Osteoblast (primary cell): ENCODE measurements at regions not wholly inside any gene's neighbourhood (a gene's known extent, or its start where the extent isn't known, plus 50 kb on each side); places are given as distances from the start of the nearest gene placed in this dataset.

Experiments
- DNase-seq: peaks from one replicate; pipeline ENCODE4 v3.0.0; 2011; ENCODE audit warnings: low spot score, mixed read lengths; ENCODE audit not compliant: insufficient read length; ENCODE audit errors: missing footprints
- H2AFZ ChIP-seq: 2 replicates; pipeline ENCODE4 v1.6.0; 2011; ENCODE audit warnings: mild to moderate bottlenecking, low read length
- H3K27ac ChIP-seq: 2 replicates; pipeline ENCODE4 v1.5.1; 2011; ENCODE audit warnings: mild to moderate bottlenecking, low read depth, low read length, moderate library complexity
- H3K27me3 ChIP-seq: 2 replicates; pipeline ENCODE4 v1.6.0; 2012; ENCODE audit warnings: mild to moderate bottlenecking, control low read depth, inconsistent platforms, low read length, moderate library complexity; ENCODE audit not compliant: insufficient read depth
- H3K36me3 ChIP-seq: 2 replicates; pipeline ENCODE4 v1.5.1; 2011; ENCODE audit warnings: mild to moderate bottlenecking, low read length, control low read depth, moderate library complexity; ENCODE audit not compliant: insufficient read depth
- H3K4me1 ChIP-seq: 2 replicates; pipeline ENCODE4 v1.5.1; 2011; ENCODE audit warnings: mild to moderate bottlenecking, low read length, control low read depth, moderate library complexity; ENCODE audit not compliant: insufficient read depth
- H3K4me2 ChIP-seq: 2 replicates; pipeline ENCODE4 v1.6.0; 2011; ENCODE audit warnings: mild to moderate bottlenecking, low read length; ENCODE audit not compliant: insufficient read depth
- H3K4me3 ChIP-seq: fragments of 200-600 bp; sonication (generic); 3 replicates; pipeline ENCODE4 v1.5.1; 2012; ENCODE audit warnings: mild to moderate bottlenecking, low read length, inconsistent platforms; ENCODE audit not compliant: insufficient read depth
- H3K79me2 ChIP-seq: 2 replicates; pipeline ENCODE4 v1.6.0; 2012; ENCODE audit warnings: mild to moderate bottlenecking, low read length, control low read depth, inconsistent platforms; ENCODE audit not compliant: insufficient read depth
- H3K9me3 ChIP-seq: 2 replicates; pipeline ENCODE4 v1.5.1; 2011; ENCODE audit warnings: low read depth, low read length, control low read depth
- H4K20me1 ChIP-seq: 2 replicates; pipeline ENCODE4 v1.6.0; 2012; ENCODE audit warnings: mild to moderate bottlenecking, low read length, control low read depth; ENCODE audit not compliant: insufficient read depth
- TF ChIP-seq, protein P1 (sequence below): IDR thresholded peaks from 2 replicates; pipeline ENCODE4 v1.5.1; 2011; ENCODE audit warnings: mild to moderate bottlenecking, low read depth, low read length, moderate library complexity; ENCODE audit errors: extremely low read depth

DNA sequence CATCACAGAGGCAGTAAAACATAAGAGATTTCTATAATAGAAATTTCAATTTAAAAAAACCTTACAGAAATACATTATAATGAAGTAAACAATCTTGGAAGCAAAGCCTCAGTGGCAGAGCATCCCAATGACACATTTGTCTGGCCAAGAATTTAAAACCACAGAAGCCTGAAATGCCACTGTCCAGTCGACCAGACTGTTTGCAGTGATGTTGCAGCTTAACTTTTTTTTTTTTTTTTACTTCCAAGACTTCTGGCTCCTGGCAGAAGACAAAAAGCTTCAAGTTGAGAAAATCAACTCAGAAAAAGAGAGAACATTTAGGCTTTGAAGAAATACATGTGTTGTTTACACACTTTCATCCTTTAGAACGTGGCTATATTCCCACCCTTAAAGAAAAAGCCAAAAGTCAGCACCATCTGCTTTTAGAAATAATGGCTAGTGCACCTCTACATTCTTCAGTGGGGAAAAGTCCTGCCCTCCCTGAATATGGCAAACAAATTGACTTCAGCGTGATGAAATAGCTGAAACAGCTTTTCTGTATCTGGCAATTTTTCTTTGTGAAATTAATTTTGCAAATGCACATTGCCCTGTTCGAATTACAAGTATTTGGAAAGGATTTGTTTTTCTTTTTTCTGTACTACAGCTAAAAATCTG lies 205.5 kb upstream of the MON1B start:
- H3K36me3 ChIP-seq = no peaks in the 10 kb centered on the region
- no peak overlapping the region for H3K27ac ChIP-seq
- no peak overlapping the region for H3K4me2 ChIP-seq
- TF ChIP-seq, protein P1, sequence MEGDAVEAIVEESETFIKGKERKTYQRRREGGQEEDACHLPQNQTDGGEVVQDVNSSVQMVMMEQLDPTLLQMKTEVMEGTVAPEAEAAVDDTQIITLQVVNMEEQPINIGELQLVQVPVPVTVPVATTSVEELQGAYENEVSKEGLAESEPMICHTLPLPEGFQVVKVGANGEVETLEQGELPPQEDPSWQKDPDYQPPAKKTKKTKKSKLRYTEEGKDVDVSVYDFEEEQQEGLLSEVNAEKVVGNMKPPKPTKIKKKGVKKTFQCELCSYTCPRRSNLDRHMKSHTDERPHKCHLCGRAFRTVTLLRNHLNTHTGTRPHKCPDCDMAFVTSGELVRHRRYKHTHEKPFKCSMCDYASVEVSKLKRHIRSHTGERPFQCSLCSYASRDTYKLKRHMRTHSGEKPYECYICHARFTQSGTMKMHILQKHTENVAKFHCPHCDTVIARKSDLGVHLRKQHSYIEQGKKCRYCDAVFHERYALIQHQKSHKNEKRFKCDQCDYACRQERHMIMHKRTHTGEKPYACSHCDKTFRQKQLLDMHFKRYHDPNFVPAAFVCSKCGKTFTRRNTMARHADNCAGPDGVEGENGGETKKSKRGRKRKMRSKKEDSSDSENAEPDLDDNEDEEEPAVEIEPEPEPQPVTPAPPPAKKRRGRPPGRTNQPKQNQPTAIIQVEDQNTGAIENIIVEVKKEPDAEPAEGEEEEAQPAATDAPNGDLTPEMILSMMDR = no peak
- DNase-seq = no peak
- H3K79me2 ChIP-seq = no peaks in the 10 kb centered on the region
- no peaks in the 10 kb centered on the region for H4K20me1 ChIP-seq
- no peaks in the 10 kb centered on the region for H3K4me1 ChIP-seq
- no peak overlapping the region for H2AFZ ChIP-seq
- H3K9me3 ChIP-seq = no peaks in the 10 kb centered on the region
- no peaks in the 10 kb centered on the region for H3K27me3 ChIP-seq
- H3K4me3 ChIP-seq = no peak overlapping the region

DNA sequence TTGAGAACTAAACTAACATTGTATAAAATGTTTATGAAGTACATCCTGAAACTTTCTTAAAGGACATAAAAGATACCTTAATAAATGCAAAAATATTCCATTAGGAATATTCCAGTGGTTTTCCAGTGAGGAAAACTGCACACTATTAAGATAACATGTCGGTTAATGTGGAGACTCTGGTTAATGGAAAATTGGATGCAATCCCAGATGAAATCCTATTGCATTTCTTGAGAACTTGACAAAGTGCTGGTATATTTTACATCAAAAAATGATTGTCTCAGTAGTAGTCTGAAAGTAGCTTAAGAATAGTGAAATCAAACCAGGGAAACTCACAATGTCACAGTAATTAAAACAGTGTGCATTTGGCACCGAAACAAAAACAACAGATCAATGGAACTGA lies 202.5 kb upstream of the MON1B start:
- H3K9me3 ChIP-seq = no peaks in the 10 kb centered on the region
- no peaks in the 10 kb centered on the region for H3K4me1 ChIP-seq
- no peak overlapping the region for H3K4me2 ChIP-seq
- TF ChIP-seq, protein P1 = no peak
- H4K20me1 ChIP-seq = no peaks in the 10 kb centered on the region
- H3K36me3 ChIP-seq = no peaks in the 10 kb centered on the region
- no peak overlapping the region for H3K27ac ChIP-seq
- H3K79me2 ChIP-seq = no peaks in the 10 kb centered on the region
- no peak overlapping the region for H3K4me3 ChIP-seq
- no peak overlapping the region for H2AFZ ChIP-seq
- no peak for DNase-seq
- no peaks in the 10 kb centered on the region for H3K27me3 ChIP-seq

DNA sequence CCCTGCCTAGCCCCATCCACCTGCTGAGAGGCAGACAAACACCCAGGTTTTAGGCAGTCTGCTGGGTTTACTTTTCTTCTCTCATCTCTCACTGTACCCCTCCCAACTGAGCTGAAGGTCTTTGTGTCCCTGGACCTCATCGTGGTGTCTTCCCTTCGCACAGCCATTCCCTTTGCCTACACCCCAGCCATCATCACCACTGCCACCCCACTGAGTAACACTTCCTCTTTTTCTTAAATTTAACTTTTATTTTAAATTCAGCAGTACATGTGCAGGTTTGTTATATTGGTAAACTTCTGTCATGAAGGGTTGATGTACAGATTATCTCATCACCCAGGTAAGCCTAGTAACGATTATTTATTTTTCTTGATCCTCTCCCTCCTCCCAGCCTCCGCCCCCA lies 188.3 kb upstream of the MON1B start:
- H3K27ac ChIP-seq = no peak overlapping the region
- no peaks in the 10 kb centered on the region for H3K9me3 ChIP-seq
- H3K4me1 ChIP-seq = no peaks in the 10 kb centered on the region
- no peaks in the 10 kb centered on the region for H3K36me3 ChIP-seq
- H3K4me2 ChIP-seq = no peak overlapping the region
- H4K20me1 ChIP-seq = no peaks in the 10 kb centered on the region
- no peak for DNase-seq
- no peaks in the 10 kb centered on the region for H3K27me3 ChIP-seq
- H3K4me3 ChIP-seq = no peak overlapping the region
- no peak overlapping the region for H2AFZ ChIP-seq
- TF ChIP-seq, protein P1 = no peak
- no peaks in the 10 kb centered on the region for H3K79me2 ChIP-seq

DNA sequence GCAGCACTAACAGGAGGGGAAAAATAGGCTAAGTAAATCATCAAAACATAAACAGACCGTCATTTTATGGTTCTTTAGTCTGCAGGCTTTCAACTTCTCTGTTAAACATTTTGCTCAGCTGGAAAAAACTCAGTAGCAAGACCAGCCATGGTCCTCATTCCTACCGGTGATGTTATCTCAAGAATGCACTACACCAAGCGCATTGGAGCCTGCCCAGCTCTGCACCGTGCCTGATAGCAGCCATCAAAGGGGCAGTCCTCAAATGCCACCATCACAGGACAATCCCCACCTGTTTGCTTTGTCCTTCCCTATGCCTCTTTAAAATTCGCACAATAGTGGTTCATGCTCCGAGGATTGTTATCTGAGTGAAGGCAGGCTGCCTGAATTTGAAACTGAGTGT lies 181.5 kb upstream of the MON1B start:
- Histone ChIP-seq H3K4me1 (no peaks in the 10 kb centered on the region), H2AFZ (no peak overlapping the region), H3K27me3 (no peaks in the 10 kb centered on the region), H3K27ac (no peak overlapping the region), H3K4me3 (no peak overlapping the region), H4K20me1 (no peaks in the 10 kb centered on the region), H3K79me2 (no peaks in the 10 kb centered on the region), H3K4me2 (no peak overlapping the region), H3K36me3 (no peaks in the 10 kb centered on the region), H3K9me3 (no peaks in the 10 kb centered on the region)
- peak; percentile 14 for DNase-seq
- TF ChIP-seq, protein P1 = no peak
